ENCODE measurements at regions not wholly inside any gene's neighbourhood (a gene's known extent, or its start where the extent isn't known, plus 50 kb on each side); places are given as distances from the start of the nearest gene placed in this dataset.

DNA sequence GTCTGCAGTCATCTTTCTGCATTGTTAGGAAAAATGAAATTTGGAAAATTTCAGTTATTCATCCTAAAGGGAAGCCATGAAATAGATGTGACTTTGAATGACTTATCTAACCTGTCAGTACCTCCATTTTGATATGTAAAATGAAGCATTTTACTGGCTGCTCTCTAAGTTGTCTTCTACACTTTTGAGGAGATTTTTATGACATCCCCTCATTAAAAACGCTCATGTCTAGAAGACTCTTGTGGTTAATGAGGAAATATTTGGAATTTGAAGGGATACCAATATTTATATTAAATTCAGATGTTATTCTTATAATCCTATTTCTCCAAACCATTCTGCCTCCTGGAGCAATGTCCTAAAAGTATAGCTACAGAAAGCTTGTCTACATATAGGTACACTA lies 73.8 kb upstream of the THUMPD2 start:
- Histone ChIP-seq H3K27me3 (no peaks in the 10 kb centered on the region), H3K4me3 (no peak overlapping the region), H3K27ac (no peak overlapping the region), H3K36me3 (no peaks in the 10 kb centered on the region), H3K9me3 (no peaks in the 10 kb centered on the region), H3K4me1 (peaks cover 8% of the 10 kb centered on the region)
- TF ChIP-seq EP300 (IDR thresholded peaks at IDR 0.05) (no peak), POLR2AphosphoS5 (IDR thresholded peaks at IDR 0.05) (no peak), POLR2A (IDR thresholded peaks at IDR 0.05) (no peak)
- TF ChIP-seq, protein P1, sequence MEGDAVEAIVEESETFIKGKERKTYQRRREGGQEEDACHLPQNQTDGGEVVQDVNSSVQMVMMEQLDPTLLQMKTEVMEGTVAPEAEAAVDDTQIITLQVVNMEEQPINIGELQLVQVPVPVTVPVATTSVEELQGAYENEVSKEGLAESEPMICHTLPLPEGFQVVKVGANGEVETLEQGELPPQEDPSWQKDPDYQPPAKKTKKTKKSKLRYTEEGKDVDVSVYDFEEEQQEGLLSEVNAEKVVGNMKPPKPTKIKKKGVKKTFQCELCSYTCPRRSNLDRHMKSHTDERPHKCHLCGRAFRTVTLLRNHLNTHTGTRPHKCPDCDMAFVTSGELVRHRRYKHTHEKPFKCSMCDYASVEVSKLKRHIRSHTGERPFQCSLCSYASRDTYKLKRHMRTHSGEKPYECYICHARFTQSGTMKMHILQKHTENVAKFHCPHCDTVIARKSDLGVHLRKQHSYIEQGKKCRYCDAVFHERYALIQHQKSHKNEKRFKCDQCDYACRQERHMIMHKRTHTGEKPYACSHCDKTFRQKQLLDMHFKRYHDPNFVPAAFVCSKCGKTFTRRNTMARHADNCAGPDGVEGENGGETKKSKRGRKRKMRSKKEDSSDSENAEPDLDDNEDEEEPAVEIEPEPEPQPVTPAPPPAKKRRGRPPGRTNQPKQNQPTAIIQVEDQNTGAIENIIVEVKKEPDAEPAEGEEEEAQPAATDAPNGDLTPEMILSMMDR (IDR thresholded peaks at IDR 0.05), result no peak
- 70% methylated on average over 1 of the region's 1 CpG for WGBS
- DNase-seq (ENCODE audit: low spot score in 2 of 2), result no peak

DNA sequence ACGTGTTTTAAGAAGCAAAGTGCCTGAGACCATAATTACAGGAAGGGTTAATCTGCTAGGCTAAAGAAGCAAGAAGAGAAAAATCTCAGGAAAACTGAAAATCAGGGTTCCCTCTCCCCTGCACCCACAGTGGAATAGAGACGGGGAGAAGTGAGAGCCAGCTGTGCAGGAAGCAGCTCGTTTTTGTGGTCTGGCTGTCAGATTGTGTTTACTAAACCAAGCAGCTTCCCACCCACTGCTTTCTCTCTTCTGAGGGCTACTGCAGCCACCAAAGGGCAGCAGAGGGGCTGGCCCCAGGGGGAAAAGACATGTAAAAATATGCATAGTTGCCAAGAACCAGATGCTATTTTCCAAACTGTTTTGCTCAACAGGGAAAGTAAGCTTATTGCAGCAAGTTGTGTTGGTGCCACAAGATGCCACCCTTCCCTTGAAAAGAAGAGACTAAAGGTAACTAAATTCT lies 72.6 kb upstream of the THUMPD2 start:
- H3K9me3 ChIP-seq, result no peaks in the 10 kb centered on the region
- no peak overlapping the region for H3K27ac ChIP-seq
- H3K4me1 ChIP-seq, result peaks cover 8% of the 10 kb centered on the region
- H3K36me3 ChIP-seq, result no peaks in the 10 kb centered on the region
- WGBS, result 3% methylated on average over 3 of the region's 3 CpGs
- DNase-seq (ENCODE audit: low spot score in 2 of 2), result no peak
- H3K4me3 ChIP-seq, result no peak overlapping the region
- TF ChIP-seq POLR2AphosphoS5 (IDR thresholded peaks at IDR 0.05), result no peak
- TF ChIP-seq POLR2A (IDR thresholded peaks at IDR 0.05), result no peak
- no peak for TF ChIP-seq EP300 (IDR thresholded peaks at IDR 0.05)
- TF ChIP-seq, protein P1 (IDR thresholded peaks at IDR 0.05), result no peak
- H3K27me3 ChIP-seq, result no peaks in the 10 kb centered on the region

DNA sequence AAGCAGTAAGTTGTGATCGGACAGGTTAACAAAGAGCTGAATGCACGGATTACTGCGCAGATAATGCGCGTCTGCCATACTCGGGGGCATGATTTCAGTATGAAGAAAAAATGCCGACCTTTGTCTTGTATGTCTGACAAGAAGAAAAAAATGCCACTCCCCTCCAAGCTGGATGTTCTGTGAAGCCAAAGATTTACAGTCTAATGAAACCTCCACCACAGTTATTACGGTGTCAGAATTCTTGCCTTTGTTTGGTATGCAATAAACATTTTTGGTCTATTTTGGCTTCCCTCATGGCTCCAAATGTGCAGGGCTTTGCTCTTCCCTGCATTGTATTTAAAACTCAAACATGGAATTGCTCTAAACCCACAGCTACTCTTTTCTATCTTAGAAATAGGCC lies 72.2 kb upstream of the THUMPD2 start:
- 37% methylated on average over 8 of the region's 8 CpGs for WGBS
- Histone ChIP-seq H3K4me3 (no peak overlapping the region), H3K4me1 (peaks cover 8% of the 10 kb centered on the region), H3K27me3 (no peaks in the 10 kb centered on the region), H3K9me3 (no peaks in the 10 kb centered on the region), H3K27ac (no peak overlapping the region), H3K36me3 (no peaks in the 10 kb centered on the region)
- TF ChIP-seq EP300 (IDR thresholded peaks at IDR 0.05) (no peak), POLR2A (IDR thresholded peaks at IDR 0.05) (no peak), POLR2AphosphoS5 (IDR thresholded peaks at IDR 0.05) (no peak)
- TF ChIP-seq, protein P1 (IDR thresholded peaks at IDR 0.05), result no peak
- DNase-seq (ENCODE audit: low spot score in 2 of 2), result no peak

DNA sequence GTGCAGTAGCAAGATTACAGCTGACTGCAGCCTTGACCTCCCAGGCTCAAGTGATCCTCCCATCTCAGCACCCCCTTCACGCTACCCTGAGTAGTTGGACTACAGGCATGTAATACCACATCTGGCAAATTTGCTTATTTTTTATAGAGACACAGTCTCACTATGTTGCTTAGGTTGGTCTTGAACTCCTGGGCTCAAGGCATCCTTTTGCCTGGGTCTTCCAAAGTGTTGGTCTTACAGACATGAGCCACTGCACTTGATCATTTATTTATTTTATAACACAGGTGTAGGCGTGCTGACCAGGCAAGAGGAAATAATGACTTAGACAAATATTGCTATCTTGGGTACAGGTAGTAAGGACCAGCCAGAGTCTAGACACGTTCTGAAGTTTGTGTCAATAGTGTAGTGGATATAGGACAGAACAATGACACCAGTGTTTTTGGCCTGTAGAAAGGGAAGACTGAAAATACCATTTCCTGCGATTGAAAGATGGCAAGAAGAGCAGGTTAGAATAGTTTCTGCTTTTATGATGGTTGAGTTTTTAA lies 71.0 kb upstream of the THUMPD2 start:
- no peaks in the 10 kb centered on the region for H3K9me3 ChIP-seq
- no peak for TF ChIP-seq EP300 (IDR thresholded peaks at IDR 0.05)
- TF ChIP-seq POLR2AphosphoS5 (IDR thresholded peaks at IDR 0.05), result no peak
- no peak for TF ChIP-seq POLR2A (IDR thresholded peaks at IDR 0.05)
- TF ChIP-seq, protein P1 (IDR thresholded peaks at IDR 0.05), result no peak
- H3K4me1 ChIP-seq, result peaks cover 8% of the 10 kb centered on the region
- no peaks in the 10 kb centered on the region for H3K36me3 ChIP-seq
- no peak overlapping the region for H3K4me3 ChIP-seq
- WGBS, result 86% methylated on average over 4 of the region's 4 CpGs
- H3K27me3 ChIP-seq, result no peaks in the 10 kb centered on the region
- no peak overlapping the region for H3K27ac ChIP-seq
- DNase-seq (ENCODE audit: low spot score in 2 of 2), result no peak

DNA sequence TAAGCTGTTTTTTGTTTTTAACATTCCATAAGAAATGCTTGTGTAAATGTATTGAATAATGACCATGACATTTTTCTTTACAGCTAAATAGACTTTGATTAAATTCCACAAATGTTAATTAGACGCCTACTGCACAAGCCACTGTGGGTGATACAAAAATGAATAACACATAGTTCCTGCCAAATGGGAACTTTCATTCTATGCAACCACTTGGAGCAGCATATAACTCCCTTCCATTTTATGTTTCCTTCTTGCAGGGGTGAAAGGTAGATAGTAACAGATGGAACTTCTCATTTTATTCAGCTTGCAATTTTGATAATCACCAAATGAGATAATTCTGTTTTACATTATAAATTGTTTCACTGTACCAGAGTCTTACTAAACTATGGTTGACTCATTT lies 70.0 kb upstream of the THUMPD2 start:
- Histone ChIP-seq H3K9me3 (no peaks in the 10 kb centered on the region), H3K4me3 (no peak overlapping the region), H3K27ac (no peak overlapping the region), H3K27me3 (no peaks in the 10 kb centered on the region), H3K36me3 (no peaks in the 10 kb centered on the region), H3K4me1 (peaks cover 8% of the 10 kb centered on the region)
- no peak for DNase-seq (ENCODE audit: low spot score in 2 of 2)
- TF ChIP-seq, protein P1 (IDR thresholded peaks at IDR 0.05), result no peak
- TF ChIP-seq EP300 (IDR thresholded peaks at IDR 0.05) (no peak), POLR2A (IDR thresholded peaks at IDR 0.05) (no peak), POLR2AphosphoS5 (IDR thresholded peaks at IDR 0.05) (no peak)
- 71% methylated on average over 1 of the region's 1 CpG for WGBS

Measured in suprapubic skin (tissue), 4 donors.